Right cardiac atrium (tissue), 5 donors: ENCODE measurements at regions not wholly inside any gene's neighbourhood (a gene's known extent, or its start where the extent isn't known, plus 50 kb on each side); places are given as distances from the start of the nearest gene placed in this dataset.
"Not testable (repeated sequence)": the region's sequence is repeated elsewhere in the genome, so short reads cannot be mapped to it uniquely, and the experiment has no call there.

Source experiments
- ATAC-seq, 2 donors: fragments of 200-7000 bp; cut with Tn5 transposase; one replicate each; pipeline versions ENCODE4 v1.8.0 to v1.9.1; 2020; ENCODE audit warnings: moderate library complexity in 2 of 2, mild to moderate bottlenecking in 1 of 2
- DNase-seq, 3 donors: peaks; one replicate each; pipeline ENCODE4 v3.0.0-alpha.2; 2020
- H3K27ac ChIP-seq: one replicate; pipeline ENCODE4 v1.5.1; 2013; ENCODE audit warnings: mild to moderate bottlenecking, low read length, control low read depth, moderate library complexity
- H3K27me3 ChIP-seq: one replicate; pipeline ENCODE4 v1.6.1; 2013; ENCODE audit not compliant: control insufficient read depth, insufficient read depth
- H3K4me1 ChIP-seq: one replicate; pipeline ENCODE4 v1.6.1; 2013; ENCODE audit warnings: low read length; ENCODE audit not compliant: control insufficient read depth, insufficient read depth
- H3K4me3 ChIP-seq: one replicate; pipeline ENCODE4 v1.5.1; 2013; ENCODE audit warnings: low read length, control low read depth
- H3K9me3 ChIP-seq: one replicate; pipeline ENCODE4 v1.6.1; 2013; ENCODE audit warnings: low read length; ENCODE audit not compliant: control insufficient read depth
- WGBS: extraction: QIAGEN DNeasy Blood & Tissue Kit; methylation state at CpG from one replicate; pipeline ENCODE4 v1.1.7; 2013; 5-methylcytosine and 5-hydroxymethylcytosine counted together
- intact Hi-C, 4 donors: fragments of 100-400 bp; cut with DNase I; formaldehyde crosslinking; loops; one replicate each; pipeline versions ENCODE4 v1.11.0 to v1.14.0; 2022 to 2023
- donor health status: healthy with polysubstance abuse.
- donor health status: DM: no; HTN: yes; CAD: no.
- donor health status: DM: no; HTN: no; CAD: no.
- donor health status: DM: no; HTN: yes; CAD: no; lungs with severe emphysema.
- donor health status: DM: yes; HTN: yes; CAD: no.

- 84% methylated on average over 10 of the region's 10 CpGs for WGBS
- H3K27me3 ChIP-seq: no peaks in the 10 kb centered on the region
- H3K4me3 ChIP-seq: no peak overlapping the region
- no peak for DNase-seq
- no peaks in the 10 kb centered on the region for H3K4me1 ChIP-seq
- ATAC-seq: no peak
- H3K9me3 ChIP-seq: no peaks in the 10 kb centered on the region
- intact Hi-C loops: no loop called here
- H3K27ac ChIP-seq: no peak overlapping the region
Measured at GRCh38 chr2:7625392-7626138, 708.4 kb downstream of the RNF144A start.

- intact Hi-C loops: no loop called here
- Histone ChIP-seq H3K4me3 (no peak overlapping the region), H3K4me1 (no peaks in the 10 kb centered on the region), H3K9me3 (no peaks in the 10 kb centered on the region), H3K27ac (no peak overlapping the region), H3K27me3 (no peaks in the 10 kb centered on the region)
- 71% methylated on average over 6 of the region's 6 CpGs for WGBS
- no peak for ATAC-seq
- DNase-seq: no peak
Measured at GRCh38 chr2:7626139-7626537, 708.9 kb downstream of the RNF144A start.

DNA sequence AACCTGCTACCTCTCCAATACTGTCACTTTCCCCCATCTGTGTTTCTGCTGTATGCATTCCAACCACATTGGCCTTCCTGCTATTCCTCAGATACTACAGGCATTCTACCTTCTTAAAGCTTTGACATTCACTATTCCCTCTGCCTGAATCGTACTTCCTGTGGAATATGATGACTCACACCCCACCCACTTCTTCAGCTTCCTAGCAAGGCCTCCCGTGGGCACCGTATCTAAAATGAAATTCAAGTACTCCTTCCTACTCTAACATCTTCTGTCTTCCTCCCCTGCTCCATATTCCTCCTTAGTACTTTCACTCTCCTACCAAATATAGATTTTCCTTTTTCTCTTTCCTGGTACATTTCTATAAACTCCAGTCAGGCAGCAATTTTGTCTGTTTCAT, 710.4 kb downstream of the RNF144A start:
- ATAC-seq: no peak
- no peak overlapping the region for H3K4me3 ChIP-seq
- 44% methylated on average over 3 of the region's 3 CpGs for WGBS

DNA sequence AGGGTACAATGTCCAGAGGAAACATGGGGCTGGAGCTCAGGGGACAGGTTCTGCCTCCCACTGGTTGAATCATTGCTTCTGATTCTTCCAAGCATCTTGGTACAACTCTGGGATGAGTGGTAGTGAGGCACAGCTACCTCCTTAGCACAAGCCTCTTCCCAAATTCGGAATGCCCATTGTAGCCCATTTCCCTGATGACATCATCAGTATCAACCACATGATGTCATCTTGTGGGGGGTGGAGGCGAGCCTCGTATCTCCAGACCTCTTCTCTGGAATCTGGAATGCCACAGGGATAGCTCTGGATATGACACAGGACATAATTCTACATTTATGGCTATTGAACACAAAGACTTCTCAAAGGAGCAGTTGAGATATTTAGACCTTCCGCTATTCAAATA, 715.2 kb downstream of the RNF144A start:
- DNase-seq (no peak), ATAC-seq (no peak)
- Histone ChIP-seq H3K4me1 (no peaks in the 10 kb centered on the region), H3K4me3 (no peak overlapping the region), H3K9me3 (no peaks in the 10 kb centered on the region), H3K27me3 (no peaks in the 10 kb centered on the region), H3K27ac (no peak overlapping the region)
- intact Hi-C loops: no loop called here
- WGBS: 83% methylated on average over 4 of the region's 4 CpGs

More for the DNA sequence above, 710.4 kb downstream of the RNF144A start:
- Histone ChIP-seq H3K27ac (no peak overlapping the region), H3K9me3 (no peaks in the 10 kb centered on the region), H3K27me3 (no peaks in the 10 kb centered on the region), H3K4me1 (no peaks in the 10 kb centered on the region)
- intact Hi-C loops: no loop called here
- DNase-seq: no peak

DNA sequence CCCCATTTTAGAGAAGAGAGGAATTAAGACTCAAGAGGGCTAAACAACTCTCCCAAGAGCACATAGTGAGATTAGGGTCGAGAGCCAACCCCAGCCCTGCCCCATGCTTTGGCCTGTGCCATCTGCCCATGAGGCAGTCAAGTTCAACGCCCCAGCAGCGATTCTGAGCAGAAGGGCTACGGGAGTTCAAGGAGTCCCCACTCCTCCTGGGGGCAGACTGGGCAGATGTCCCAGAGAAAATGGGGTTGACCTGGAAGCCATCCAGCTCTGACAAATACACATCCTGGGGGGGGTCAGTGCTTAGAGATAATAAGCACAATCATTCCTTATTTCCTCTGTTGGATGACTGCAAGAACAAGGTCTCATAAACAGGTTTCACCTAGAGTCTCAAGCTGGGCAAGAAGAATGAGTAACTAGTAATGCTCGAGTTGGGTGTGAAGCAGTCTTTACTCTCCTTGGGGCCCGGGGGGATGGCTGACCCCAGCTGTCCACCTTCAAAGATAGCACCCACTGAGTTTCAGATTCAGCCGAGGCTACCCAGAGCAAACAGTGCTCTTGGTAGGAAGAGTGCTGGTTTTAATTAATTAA, 716.4 kb downstream of the RNF144A start:
- Histone ChIP-seq H3K4me3 (no peak overlapping the region), H3K27me3 (no peaks in the 10 kb centered on the region), H3K9me3 (no peaks in the 10 kb centered on the region), H3K4me1 (no peaks in the 10 kb centered on the region), H3K27ac (no peak overlapping the region)
- WGBS: 49% methylated on average over 7 of the region's 7 CpGs
- peak in 1 of 3 donors; percentile 26 for DNase-seq
- intact Hi-C loops: no loop called here
- ATAC-seq: no peak

- 66% methylated on average over 7 of the region's 7 CpGs for WGBS
- intact Hi-C loops: no loop called here
Measured at GRCh38 chr2:7634409-7634808, 717.2 kb downstream of the RNF144A start.

DNA sequence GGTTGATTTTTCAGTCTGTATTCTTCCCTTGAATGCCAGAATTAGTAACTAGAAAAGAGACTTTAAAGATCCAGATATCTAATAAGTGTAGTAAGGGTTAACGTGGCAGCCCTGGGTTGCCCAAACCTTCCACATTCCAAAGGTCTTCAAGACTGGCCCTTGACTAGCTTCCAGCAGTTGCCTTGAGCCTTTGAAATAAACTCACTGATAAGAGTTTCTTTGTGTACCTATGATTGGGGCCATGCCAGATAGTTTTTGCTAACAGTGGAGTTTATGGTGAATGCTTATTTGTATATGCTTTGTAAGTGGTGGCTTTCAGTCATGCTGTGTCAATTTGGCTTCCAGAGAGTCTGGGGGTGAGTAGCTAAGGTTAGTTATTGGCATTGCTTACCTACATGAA, 722.3 kb downstream of the RNF144A start:
- DNase-seq (no peak), ATAC-seq (no peak)
- Histone ChIP-seq H3K4me3 (no peak overlapping the region), H3K27ac (no peak overlapping the region), H3K9me3 (no peaks in the 10 kb centered on the region), H3K4me1 (no peaks in the 10 kb centered on the region), H3K27me3 (no peaks in the 10 kb centered on the region)
- WGBS: 88% methylated on average over 1 of the region's 1 CpG
- intact Hi-C loops: no loop called here

More at GRCh38 chr2:7634409-7634808, 717.2 kb downstream of the RNF144A start:
- no peak overlapping the region for H3K4me3 ChIP-seq
- H3K27ac ChIP-seq: no peak overlapping the region
- H3K4me1 ChIP-seq: no peaks in the 10 kb centered on the region
- no peaks in the 10 kb centered on the region for H3K9me3 ChIP-seq
- no peak for DNase-seq
- no peaks in the 10 kb centered on the region for H3K27me3 ChIP-seq
- ATAC-seq: no peak

GRCh38 chr2:7641272-7641671, 724.1 kb downstream of the RNF144A start:
- DNase-seq, H3K4me3 ChIP-seq, H3K27me3 ChIP-seq, H3K9me3 ChIP-seq, intact Hi-C loops, H3K27ac ChIP-seq, H3K4me1 ChIP-seq, ATAC-seq: not testable (repeated sequence)
- 90% methylated on average over 3 of the region's 3 CpGs for WGBS

DNA sequence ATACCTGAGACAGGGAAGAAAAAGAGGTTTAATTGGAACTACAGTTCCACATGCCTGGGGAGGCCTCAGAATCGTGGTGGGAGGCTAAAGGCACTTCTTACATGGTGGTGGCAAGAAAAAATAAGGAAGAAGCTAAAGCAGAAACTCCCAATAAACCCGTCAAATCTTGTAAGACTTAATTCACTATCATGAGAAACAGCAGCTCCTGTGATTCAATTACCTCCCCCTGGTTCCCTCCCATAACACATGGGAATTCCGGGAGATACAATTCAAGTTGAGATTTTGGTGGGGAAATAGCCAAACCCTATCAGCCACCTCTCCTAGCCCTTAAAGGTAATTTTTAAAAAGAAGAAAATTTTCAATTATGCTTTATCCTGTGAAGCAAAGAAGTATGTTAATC, 728.8 kb downstream of the RNF144A start:
- no peak for DNase-seq
- intact Hi-C loops: no loop called here
- Histone ChIP-seq H3K9me3 (no peaks in the 10 kb centered on the region), H3K27me3 (no peaks in the 10 kb centered on the region), H3K4me3 (no peak overlapping the region), H3K27ac (no peak overlapping the region), H3K4me1 (no peaks in the 10 kb centered on the region)
- no peak for ATAC-seq
- WGBS: 74% methylated on average over 3 of the region's 3 CpGs

DNA sequence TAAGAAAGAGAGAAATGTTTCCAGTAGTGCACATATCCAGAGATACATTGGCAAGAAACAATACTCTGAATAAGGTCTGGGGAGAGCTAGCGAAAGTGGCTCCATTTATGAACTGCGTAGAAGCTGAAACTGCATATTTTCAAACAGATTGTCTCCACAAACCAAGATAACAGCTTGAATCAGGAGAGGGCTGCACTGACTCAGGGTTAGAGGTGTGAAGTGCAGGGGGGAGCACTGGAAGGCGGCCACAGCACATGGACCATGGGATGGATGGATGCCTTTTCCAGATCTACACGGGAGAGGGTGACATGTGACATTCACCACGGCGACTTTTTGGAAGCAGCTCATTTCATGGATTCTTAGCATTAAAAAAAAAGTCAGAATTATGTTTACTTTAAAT, 729.4 kb downstream of the RNF144A start:
- Histone ChIP-seq H3K4me3 (no peak overlapping the region), H3K4me1 (no peaks in the 10 kb centered on the region), H3K27ac (no peak overlapping the region), H3K27me3 (no peaks in the 10 kb centered on the region), H3K9me3 (no peaks in the 10 kb centered on the region)
- 48% methylated on average over 6 of the region's 6 CpGs for WGBS
- peak in 1 of 3 donors; percentile 26 for DNase-seq
- ATAC-seq: no peak
- intact Hi-C loops: no loop called here

DNA sequence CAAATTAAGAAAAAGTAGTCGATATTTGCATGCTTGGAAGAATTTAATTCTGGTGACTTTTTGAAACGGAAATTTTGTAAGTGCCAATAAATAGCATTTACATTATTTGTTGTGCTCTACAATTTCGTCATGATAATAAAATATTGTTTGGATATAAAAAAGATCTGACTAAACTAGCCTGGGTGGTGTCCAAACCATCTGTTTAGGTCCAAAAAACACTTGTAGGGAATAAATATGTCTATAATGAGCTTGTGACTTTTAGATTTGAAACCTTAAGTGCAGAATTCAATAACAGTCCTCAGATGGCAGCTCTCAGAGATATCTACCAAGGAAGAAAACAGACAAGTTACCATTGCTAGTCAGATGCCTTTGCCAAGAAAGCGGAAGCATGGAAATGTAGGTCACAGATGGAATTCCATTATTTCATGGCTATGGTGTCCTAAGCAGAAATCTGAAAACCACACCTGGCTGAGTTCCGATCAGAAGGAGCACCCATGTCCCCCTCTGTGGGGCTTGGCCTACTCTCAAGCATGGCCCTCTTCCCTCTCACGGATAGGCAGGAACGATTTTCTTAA, 731.1 kb downstream of the RNF144A start:
- no peaks in the 10 kb centered on the region for H3K27me3 ChIP-seq
- H3K27ac ChIP-seq: no peak overlapping the region
- WGBS: 79% methylated on average over 7 of the region's 7 CpGs
- H3K9me3 ChIP-seq: no peaks in the 10 kb centered on the region
- intact Hi-C loops: no loop called here
- DNase-seq: no peak
- H3K4me3 ChIP-seq: no peak overlapping the region
- H3K4me1 ChIP-seq: no peaks in the 10 kb centered on the region
- ATAC-seq: no peak
